ENCODE measurements at regions not wholly inside any gene's neighbourhood (a gene's known extent, or its start where the extent isn't known, plus 50 kb on each side); places are given as distances from the start of the nearest gene placed in this dataset.

DNA sequence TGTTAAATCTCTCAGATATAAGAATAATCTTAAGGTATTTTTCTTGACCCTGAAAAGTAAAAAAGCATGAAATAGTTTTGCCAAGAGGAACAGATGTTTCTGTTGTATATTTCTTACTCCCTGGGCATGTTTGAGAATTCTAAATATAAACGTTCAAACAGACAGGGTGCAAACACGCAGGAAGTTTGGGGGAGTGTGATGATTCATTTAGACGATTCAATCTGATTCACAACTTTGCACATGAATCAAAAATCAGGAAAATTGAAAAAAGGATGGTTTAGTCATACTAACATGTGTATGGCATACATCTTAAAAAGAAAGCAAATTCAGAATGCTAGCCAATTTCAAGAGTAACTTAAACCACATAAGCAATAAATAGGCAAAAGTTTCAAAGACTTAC, 340.3 kb upstream of the GRID2 start:
- TF ChIP-seq POLR2A (IDR thresholded peaks at IDR 0.05) (no peak), POLR2AphosphoS5 (IDR thresholded peaks at IDR 0.05) (no peak)
- TF ChIP-seq, protein P1, sequence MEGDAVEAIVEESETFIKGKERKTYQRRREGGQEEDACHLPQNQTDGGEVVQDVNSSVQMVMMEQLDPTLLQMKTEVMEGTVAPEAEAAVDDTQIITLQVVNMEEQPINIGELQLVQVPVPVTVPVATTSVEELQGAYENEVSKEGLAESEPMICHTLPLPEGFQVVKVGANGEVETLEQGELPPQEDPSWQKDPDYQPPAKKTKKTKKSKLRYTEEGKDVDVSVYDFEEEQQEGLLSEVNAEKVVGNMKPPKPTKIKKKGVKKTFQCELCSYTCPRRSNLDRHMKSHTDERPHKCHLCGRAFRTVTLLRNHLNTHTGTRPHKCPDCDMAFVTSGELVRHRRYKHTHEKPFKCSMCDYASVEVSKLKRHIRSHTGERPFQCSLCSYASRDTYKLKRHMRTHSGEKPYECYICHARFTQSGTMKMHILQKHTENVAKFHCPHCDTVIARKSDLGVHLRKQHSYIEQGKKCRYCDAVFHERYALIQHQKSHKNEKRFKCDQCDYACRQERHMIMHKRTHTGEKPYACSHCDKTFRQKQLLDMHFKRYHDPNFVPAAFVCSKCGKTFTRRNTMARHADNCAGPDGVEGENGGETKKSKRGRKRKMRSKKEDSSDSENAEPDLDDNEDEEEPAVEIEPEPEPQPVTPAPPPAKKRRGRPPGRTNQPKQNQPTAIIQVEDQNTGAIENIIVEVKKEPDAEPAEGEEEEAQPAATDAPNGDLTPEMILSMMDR (IDR thresholded peaks at IDR 0.05 in 8 of 11, conservative IDR thresholded peaks at IDR 0.05 in 3 of 11) = no peak
- DNase-seq = no peak
- WGBS, 5 donors = 53 to 74% (median 69%) methylated on average over 3 of the region's 3 CpGs
- Histone ChIP-seq H3K27me3 (replicated peaks in 1 of 7) (no peaks in the 10 kb centered on the region), H3K4me3 (no peak overlapping the region), H3K9me3 (no peaks in the 10 kb centered on the region), H3K36me3 (no peaks in the 10 kb centered on the region), H3K27ac (no peak overlapping the region), H3K4me1 (no peaks in the 10 kb centered on the region)
- intact Hi-C loops (cut with DNase I; ENCODE audit: low total_unique reads) = no loop called here

- no peak for DNase-seq
- intact Hi-C loops (cut with DNase I; ENCODE audit: low total_unique reads) = no loop called here
- H3K27ac ChIP-seq = no peak overlapping the region
- H3K36me3 ChIP-seq = no peaks in the 10 kb centered on the region
- no peaks in the 10 kb centered on the region for H3K4me1 ChIP-seq
- no peaks in the 10 kb centered on the region for H3K27me3 ChIP-seq (replicated peaks in 1 of 7)
- no peaks in the 10 kb centered on the region for H3K9me3 ChIP-seq
- no peak overlapping the region for H3K4me3 ChIP-seq
- TF ChIP-seq POLR2A (IDR thresholded peaks at IDR 0.05) (no peak), POLR2AphosphoS5 (IDR thresholded peaks at IDR 0.05) (no peak)
- TF ChIP-seq, protein P1 (IDR thresholded peaks at IDR 0.05 in 8 of 11, conservative IDR thresholded peaks at IDR 0.05 in 3 of 11) = no peak
Measured at GRCh38 chr4:91965166-91965565, 338.6 kb upstream of the GRID2 start.

GRCh38 chr4:91973479-91974153, 330.1 kb upstream of the GRID2 start:
- peaks cover 0 to 39% (median 20%) of the 10 kb centered on the region in 8 donors for H3K9me3 ChIP-seq
- 76 to 91% (median 85%) methylated on average over 1 of the region's 1 CpG for WGBS, 5 donors

DNA sequence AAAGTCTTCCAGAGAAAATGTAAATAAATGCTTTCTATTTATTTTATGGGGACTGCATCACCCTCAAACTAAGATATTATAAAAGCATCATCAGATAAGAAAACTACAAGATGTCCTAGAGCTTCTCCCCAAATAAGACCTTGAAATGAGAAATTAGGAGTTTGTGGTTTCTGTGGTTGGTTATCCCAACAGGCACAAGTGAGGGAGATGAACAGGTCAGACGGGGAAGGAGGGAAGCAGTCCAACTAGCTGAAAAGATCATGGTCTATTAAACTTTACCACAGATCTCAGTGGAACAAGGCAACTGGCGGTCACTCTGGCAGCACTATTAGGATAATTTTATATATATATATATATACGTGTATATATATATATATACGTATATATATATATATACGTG, 319.3 kb upstream of the GRID2 start:
- intact Hi-C loops (cut with DNase I; ENCODE audit: low total_unique reads) = no loop called here
- H3K4me3 ChIP-seq = no peak overlapping the region
- H3K36me3 ChIP-seq = no peaks in the 10 kb centered on the region
- H3K4me1 ChIP-seq = no peaks in the 10 kb centered on the region
- WGBS, 5 donors = 76 to 91% (median 86%) methylated on average over 5 of the region's 5 CpGs
- no peaks in the 10 kb centered on the region for H3K9me3 ChIP-seq
- H3K27ac ChIP-seq = no peak overlapping the region
- H3K27me3 ChIP-seq (replicated peaks in 1 of 7) = no peaks in the 10 kb centered on the region
- TF ChIP-seq POLR2AphosphoS5 (IDR thresholded peaks at IDR 0.05) = no peak
- TF ChIP-seq POLR2A (IDR thresholded peaks at IDR 0.05) = no peak
- TF ChIP-seq, protein P1 (IDR thresholded peaks at IDR 0.05 in 8 of 11, conservative IDR thresholded peaks at IDR 0.05 in 3 of 11) = no peak
- no peak for DNase-seq

More at GRCh38 chr4:91973479-91974153, 330.1 kb upstream of the GRID2 start:
- Histone ChIP-seq H3K4me1 (no peaks in the 10 kb centered on the region), H3K27me3 (replicated peaks in 1 of 7) (no peaks in the 10 kb centered on the region), H3K4me3 (no peak overlapping the region), H3K36me3 (no peaks in the 10 kb centered on the region), H3K27ac (no peak overlapping the region)
- DNase-seq = no peak
- intact Hi-C loops (cut with DNase I; ENCODE audit: low total_unique reads) = no loop called here
- TF ChIP-seq POLR2A (IDR thresholded peaks at IDR 0.05) (no peak), POLR2AphosphoS5 (IDR thresholded peaks at IDR 0.05) (no peak)

Data from spleen (tissue), 11 donors.